ENCODE measurements at regions not wholly inside any gene's neighbourhood (a gene's known extent, or its start where the extent isn't known, plus 50 kb on each side); places are given as distances from the start of the nearest gene placed in this dataset.

DNA sequence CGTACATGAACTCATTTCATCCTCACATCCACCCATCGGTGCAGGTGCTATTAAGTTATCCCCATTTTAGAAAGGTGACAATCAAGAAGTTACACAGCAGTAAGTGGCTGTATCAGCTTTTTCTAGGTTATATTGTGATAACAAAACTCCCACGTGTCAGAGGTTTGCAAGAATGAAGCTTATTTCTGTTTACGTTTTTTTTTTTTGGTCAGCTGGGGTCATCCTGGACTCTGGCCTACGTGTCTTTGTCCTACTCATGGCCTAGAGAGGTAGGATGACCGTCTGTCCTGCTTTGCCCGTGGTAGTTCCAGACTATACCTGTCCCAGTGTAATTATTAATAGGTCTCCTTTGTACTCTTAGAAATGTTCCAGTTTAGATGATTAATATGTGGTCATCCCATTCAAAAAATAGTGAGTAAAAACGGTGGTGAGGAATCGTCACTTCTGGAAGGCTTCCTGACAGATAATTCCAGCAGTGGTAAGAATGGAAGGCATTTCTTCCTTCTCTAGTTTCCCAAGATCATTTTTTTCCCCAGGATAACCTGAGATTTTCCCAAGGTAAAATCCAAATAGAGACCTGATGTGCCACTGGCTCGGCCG is 64.2 kb upstream of the KIF26B start:
- TF ChIP-seq TAF1 (IDR thresholded peaks at IDR 0.05; ENCODE audit: borderline replicate concordance, low read depth, low read length) = no peak
- no peak for TF ChIP-seq POLR2A (IDR thresholded peaks at IDR 0.05; ENCODE audit: low read depth, low read length)
